Upper lobe of left lung (tissue), 6 donors: ENCODE measurements at regions not wholly inside any gene's neighbourhood (a gene's known extent, or its start where the extent isn't known, plus 50 kb on each side); places are given as distances from the start of the nearest gene placed in this dataset.

Experiments
- ATAC-seq, 2 donors: fragments of 200-7000 bp; cut with Tn5 transposase; one replicate each; pipeline ENCODE4 v1.9.1; 2022; ENCODE audit warnings: mild to moderate bottlenecking in 2 of 2, moderate library complexity in 2 of 2; ENCODE audit not compliant: low FRiP score in 2 of 2
- DNase-seq, 2 donors: peaks; one replicate each; pipeline ENCODE4 v3.0.0-alpha.2; 2019 to 2020
- H3K27ac ChIP-seq, 4 donors: fragments of 200-600 bp; sonication (generic); one replicate each; pipeline ENCODE4 v1.5.1; 2016 to 2019
- H3K27me3 ChIP-seq, 4 donors: fragments of 200-600 bp; sonication (generic); one replicate each; pipeline ENCODE4 v1.5.1; 2017 to 2019
- H3K36me3 ChIP-seq, 4 donors: fragments of 200-600 bp; sonication (generic); one replicate each; pipeline ENCODE4 v1.5.1; 2016 to 2019
- H3K4me1 ChIP-seq, 4 donors: fragments of 200-600 bp; sonication (generic); one replicate each; pipeline ENCODE4 v1.5.1; 2018 to 2019
- H3K4me3 ChIP-seq, 4 donors: fragments of 200-600 bp; sonication (generic); one replicate each; pipeline ENCODE4 v1.5.1; 2017 to 2019; ENCODE audit warnings: mild to moderate bottlenecking in 2 of 4, moderate library complexity in 1 of 4
- H3K9me3 ChIP-seq, 4 donors: fragments of 200-600 bp; sonication (generic); one replicate each; pipeline ENCODE4 v1.5.1; 2018 to 2019
- EP300 ChIP-seq, 4 donors: sonication (generic); formaldehyde crosslinking; IDR thresholded peaks; one replicate each; pipeline ENCODE4 v1.5.1; 2017; ENCODE audit warnings: antibody characterized with exemption in 4 of 4, control low read depth in 2 of 4
- POLR2A ChIP-seq, 4 donors: fragments of 450-650 bp; IDR thresholded peaks; one replicate each; pipeline ENCODE4 v1.5.1; 2016 to 2017; ENCODE audit warnings: antibody characterized with exemption in 4 of 4, mild to moderate bottlenecking in 2 of 4
- POLR2AphosphoS5 ChIP-seq, 2 donors: sonication (generic); formaldehyde crosslinking; IDR thresholded peaks; one replicate each; pipeline ENCODE4 v1.5.1; 2017; ENCODE audit warnings: antibody characterized with exemption in 2 of 2
- WGBS, 2 donors: methylation state at CpG; one replicate each; pipeline ENCODE4 v1.1.5; 2017 to 2018; 5-methylcytosine and 5-hydroxymethylcytosine counted together
- TF ChIP-seq, protein P1 (sequence below), 6 experiments: fragments of 450-650 bp in 4 of 6; fragments of 200-600 bp in 2 of 6; sonication (generic) in 2 of 6; IDR thresholded peaks; one replicate each; pipeline ENCODE4 v1.5.1; 2016 to 2019; ENCODE audit warnings: antibody characterized with exemption in 6 of 6
- donor health status: DM: no; HTN: no; CAD: no; lungs with moderate emphysema.
- donor health status: DM: no; HTN: yes; CAD: no; lungs with severe emphysema.

DNA sequence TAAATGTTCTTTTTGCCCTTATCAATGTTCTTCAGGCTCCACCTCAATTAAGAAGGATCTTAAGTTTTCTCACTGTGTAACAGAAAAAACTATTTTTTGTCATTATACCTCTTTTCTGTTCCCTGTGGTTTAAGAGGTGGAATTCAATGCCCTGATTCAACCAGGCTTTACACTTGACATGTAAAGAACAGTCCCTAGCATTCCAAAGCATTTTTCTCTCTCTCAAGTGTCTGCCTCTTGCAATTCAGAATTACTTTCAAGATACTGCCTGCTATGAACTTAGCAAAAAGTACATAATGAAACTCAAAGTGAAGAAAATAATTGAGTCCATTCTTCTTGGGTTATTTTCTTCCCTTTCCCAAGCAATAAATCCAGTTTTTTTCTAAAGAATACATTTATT is 160.6 kb upstream of the NOL4 start:
- no peak overlapping the region for H3K27ac ChIP-seq
- no peaks in the 10 kb centered on the region for H3K9me3 ChIP-seq
- DNase-seq (no peak), ATAC-seq (no peak)
- no peaks in the 10 kb centered on the region for H3K27me3 ChIP-seq
- H3K4me1 ChIP-seq = no peaks in the 10 kb centered on the region
- H3K36me3 ChIP-seq = no peaks in the 10 kb centered on the region
- no peak overlapping the region for H3K4me3 ChIP-seq
- TF ChIP-seq, protein P1, sequence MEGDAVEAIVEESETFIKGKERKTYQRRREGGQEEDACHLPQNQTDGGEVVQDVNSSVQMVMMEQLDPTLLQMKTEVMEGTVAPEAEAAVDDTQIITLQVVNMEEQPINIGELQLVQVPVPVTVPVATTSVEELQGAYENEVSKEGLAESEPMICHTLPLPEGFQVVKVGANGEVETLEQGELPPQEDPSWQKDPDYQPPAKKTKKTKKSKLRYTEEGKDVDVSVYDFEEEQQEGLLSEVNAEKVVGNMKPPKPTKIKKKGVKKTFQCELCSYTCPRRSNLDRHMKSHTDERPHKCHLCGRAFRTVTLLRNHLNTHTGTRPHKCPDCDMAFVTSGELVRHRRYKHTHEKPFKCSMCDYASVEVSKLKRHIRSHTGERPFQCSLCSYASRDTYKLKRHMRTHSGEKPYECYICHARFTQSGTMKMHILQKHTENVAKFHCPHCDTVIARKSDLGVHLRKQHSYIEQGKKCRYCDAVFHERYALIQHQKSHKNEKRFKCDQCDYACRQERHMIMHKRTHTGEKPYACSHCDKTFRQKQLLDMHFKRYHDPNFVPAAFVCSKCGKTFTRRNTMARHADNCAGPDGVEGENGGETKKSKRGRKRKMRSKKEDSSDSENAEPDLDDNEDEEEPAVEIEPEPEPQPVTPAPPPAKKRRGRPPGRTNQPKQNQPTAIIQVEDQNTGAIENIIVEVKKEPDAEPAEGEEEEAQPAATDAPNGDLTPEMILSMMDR (IDR thresholded peaks at IDR 0.05) = no peak
- TF ChIP-seq POLR2A (IDR thresholded peaks at IDR 0.05) (no peak), POLR2AphosphoS5 (IDR thresholded peaks at IDR 0.05) (no peak), EP300 (IDR thresholded peaks at IDR 0.05) (no peak)

DNA sequence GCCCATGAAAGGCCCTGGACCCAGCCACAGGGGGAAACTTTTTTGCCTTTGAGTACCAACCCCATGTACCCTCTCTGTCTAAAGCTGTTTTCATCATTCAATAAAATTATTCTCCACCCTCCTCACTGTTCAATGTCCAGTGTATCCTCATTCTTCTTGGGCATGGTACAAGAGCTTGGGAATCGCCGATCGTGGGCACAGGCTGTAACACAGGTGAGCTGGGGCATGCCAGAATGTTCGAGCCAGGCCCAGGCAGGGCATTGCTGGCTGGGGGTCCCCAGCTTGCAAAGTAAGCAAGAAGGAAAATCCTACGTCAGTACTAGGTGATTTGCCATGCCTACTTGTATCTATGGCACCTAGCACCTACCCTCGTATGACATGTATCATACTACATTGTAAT is 162.1 kb upstream of the NOL4 start:
- Histone ChIP-seq H3K27ac (no peak overlapping the region), H3K9me3 (no peaks in the 10 kb centered on the region), H3K4me1 (no peaks in the 10 kb centered on the region), H3K27me3 (no peaks in the 10 kb centered on the region), H3K4me3 (no peak overlapping the region), H3K36me3 (no peaks in the 10 kb centered on the region)
- 88 to 90% methylated on average over 6 of the region's 6 CpGs for whole genome bisulfite sequencing, 2 donors
- peak in 1 of 2 donors; percentile 21 for DNase-seq
- peak in 1 of 2 donors; percentile 30 for ATAC-seq
- TF ChIP-seq POLR2A (IDR thresholded peaks at IDR 0.05) (no peak), EP300 (IDR thresholded peaks at IDR 0.05) (no peak), POLR2AphosphoS5 (IDR thresholded peaks at IDR 0.05) (no peak)
- TF ChIP-seq, protein P1 (IDR thresholded peaks at IDR 0.05) = no peak

DNA sequence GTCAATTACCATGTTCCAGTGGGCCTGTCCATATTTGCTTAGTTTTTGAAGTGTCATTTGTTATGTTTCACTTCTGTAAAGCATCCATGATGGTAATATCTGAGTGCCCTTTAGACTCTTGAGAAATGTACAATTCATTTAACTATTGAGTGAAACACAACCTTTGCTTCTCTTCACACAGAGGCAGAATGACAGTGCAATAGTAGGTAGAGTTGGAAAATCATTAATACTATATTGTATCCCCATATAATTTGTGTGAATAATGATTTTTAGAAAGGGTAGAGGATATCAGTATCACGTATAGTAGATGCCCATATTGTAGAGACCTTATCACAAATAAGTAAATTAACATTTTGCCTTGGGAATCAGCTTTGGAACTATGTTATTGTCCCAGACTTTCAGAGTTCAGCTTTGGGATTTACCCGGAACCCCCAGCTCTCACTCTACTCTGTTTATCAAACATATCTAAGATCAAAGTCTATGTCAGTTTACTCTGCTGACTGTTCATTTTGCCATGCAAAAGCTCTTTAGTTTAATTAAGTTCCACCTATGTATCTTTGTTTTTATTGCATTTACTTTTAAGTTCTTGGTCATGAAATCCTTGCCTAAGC is 172.7 kb upstream of the NOL4 start:
- DNase-seq = no peak
- 48 to 71% methylated on average over 2 of the region's 2 CpGs for WGBS, 2 donors
- H3K4me3 ChIP-seq = no peak overlapping the region
- no peaks in the 10 kb centered on the region for H3K4me1 ChIP-seq
- H3K27me3 ChIP-seq = no peaks in the 10 kb centered on the region
- no peak for TF ChIP-seq POLR2AphosphoS5 (IDR thresholded peaks at IDR 0.05)
- TF ChIP-seq EP300 (IDR thresholded peaks at IDR 0.05) = no peak
- TF ChIP-seq, protein P1 (IDR thresholded peaks at IDR 0.05) = no peak
- no peak for TF ChIP-seq POLR2A (IDR thresholded peaks at IDR 0.05)
- H3K36me3 ChIP-seq = no peaks in the 10 kb centered on the region
- no peaks in the 10 kb centered on the region for H3K9me3 ChIP-seq
- no peak overlapping the region for H3K27ac ChIP-seq
- ATAC-seq = no peak

DNA sequence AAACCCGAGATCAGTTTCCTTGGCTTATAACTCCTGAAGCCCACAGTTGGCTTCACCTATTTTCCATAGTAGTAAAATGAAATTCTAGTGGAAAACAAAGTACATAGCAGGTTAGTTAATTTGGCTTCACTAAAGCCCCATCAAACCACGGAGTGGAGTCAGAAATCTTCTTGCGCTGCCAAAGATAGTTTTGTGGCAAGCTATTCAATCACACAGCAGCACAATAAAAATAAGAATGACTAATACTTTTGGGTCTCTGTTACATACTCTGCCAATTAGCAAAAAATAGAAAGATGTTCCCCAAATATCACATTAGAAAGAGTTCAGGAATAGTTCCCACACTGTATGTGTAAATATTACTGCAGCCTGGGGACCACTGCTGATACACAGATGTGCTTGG is 175.2 kb upstream of the NOL4 start:
- DNase-seq (no peak), ATAC-seq (no peak)
- no peaks in the 10 kb centered on the region for H3K36me3 ChIP-seq
- no peak overlapping the region for H3K4me3 ChIP-seq
- no peak overlapping the region for H3K27ac ChIP-seq
- no peaks in the 10 kb centered on the region for H3K4me1 ChIP-seq
- TF ChIP-seq POLR2AphosphoS5 (IDR thresholded peaks at IDR 0.05) (no peak), EP300 (IDR thresholded peaks at IDR 0.05) (no peak), POLR2A (IDR thresholded peaks at IDR 0.05) (no peak)
- TF ChIP-seq, protein P1 (IDR thresholded peaks at IDR 0.05) = no peak
- H3K27me3 ChIP-seq = no peaks in the 10 kb centered on the region
- WGBS, 2 donors = 79 to 84% methylated on average over 3 of the region's 3 CpGs
- H3K9me3 ChIP-seq = no peaks in the 10 kb centered on the region

DNA sequence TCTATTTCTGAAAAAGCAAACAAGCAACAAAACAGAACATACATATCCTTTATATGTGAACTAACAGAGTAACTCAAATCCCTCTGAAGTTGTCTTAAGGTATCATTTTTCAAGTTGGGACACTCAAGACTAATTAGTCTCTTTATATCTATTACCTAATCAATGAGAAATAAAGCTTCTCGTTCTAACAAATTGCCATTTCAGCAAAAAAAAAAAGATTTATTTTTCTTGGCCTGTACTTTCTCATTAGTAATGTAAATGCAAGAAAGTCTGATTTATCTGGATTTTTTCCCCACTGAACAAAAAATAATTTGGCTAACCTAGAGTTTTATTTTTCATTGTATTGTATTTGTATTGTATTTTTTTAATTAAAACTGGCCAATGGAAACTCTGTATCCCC is 176.1 kb upstream of the NOL4 start:
- Histone ChIP-seq H3K36me3 (no peaks in the 10 kb centered on the region), H3K27me3 (no peaks in the 10 kb centered on the region), H3K4me3 (no peak overlapping the region), H3K9me3 (no peaks in the 10 kb centered on the region), H3K4me1 (no peaks in the 10 kb centered on the region), H3K27ac (no peak overlapping the region)
- ATAC-seq (no peak), DNase-seq (no peak)
- 67 to 81% methylated on average over 1 of the region's 1 CpG for WGBS, 2 donors
- no peak for TF ChIP-seq POLR2AphosphoS5 (IDR thresholded peaks at IDR 0.05)
- TF ChIP-seq EP300 (IDR thresholded peaks at IDR 0.05) = no peak
- TF ChIP-seq, protein P1 (IDR thresholded peaks at IDR 0.05) = no peak
- no peak for TF ChIP-seq POLR2A (IDR thresholded peaks at IDR 0.05)
